OCI-LY3 (cell line): ENCODE measurements at regions not wholly inside any gene's neighbourhood (a gene's known extent, or its start where the extent isn't known, plus 50 kb on each side); places are given as distances from the start of the nearest gene placed in this dataset.

Experiments
- CTCF ChIP-seq: fragments of 200-600, 300-600 bp; sonication (generic); IDR thresholded peaks from 2 replicates; pipeline ENCODE4 v1.5.1; 2014; ENCODE audit warnings: antibody characterized with exemption, low read length, low read depth
- EZH2phosphoT487 ChIP-seq: fragments of 200-600 bp; shearing (Covaris generic); IDR thresholded peaks from 2 replicates; pipeline ENCODE4 v1.6.1; 2018; ENCODE audit warnings: antibody characterized with exemption, mixed run types, low read depth

GRCh38 chr4:123609829-123610228 is 213.2 kb downstream of the SPRY1 start:
- no peak for TF ChIP-seq CTCF
- no peak for TF ChIP-seq EZH2phosphoT487
